HEK293 (cell line): ENCODE measurements at regions not wholly inside any gene's neighbourhood (a gene's known extent, or its start where the extent isn't known, plus 50 kb on each side); places are given as distances from the start of the nearest gene placed in this dataset.

Source experiments
- CTCF ChIA-PET: fragments of 350-600 bp; formaldehyde crosslinking; extraction: SDS; loops from one replicate; lab custom pipeline; 2021; ENCODE audit warnings: antibody characterized with exemption; lab: Yijun Ruan, JAX
- POLR2A ChIA-PET: fragments of 300-600 bp; formaldehyde crosslinking; extraction: SDS; loops from one replicate; lab custom pipeline; 2020; ENCODE audit warnings: antibody characterized with exemption, inconsistent platforms; lab: Yijun Ruan, JAX
- H3K27ac ChIP-seq: fragments of 200-500 bp; sonication (Bioruptor generic); 2 replicates; pipeline ENCODE4 v1.5.1; 2014; ENCODE audit warnings: low read depth, low read length, control low read depth, inconsistent platforms; ENCODE audit errors: extremely low read depth
- H3K36me3 ChIP-seq, 2 experiments: fragments of 200-500 bp in 1 of 2; sonication (Bioruptor generic) in 1 of 2; 1 replicate in 1 of 2; 2 replicates in 1 of 2; pipeline ENCODE4 v1.5.1; 2014 to 2017; ENCODE audit warnings: inconsistent platforms in 2 of 2, low read length in 2 of 2; ENCODE audit not compliant: control insufficient read depth in 2 of 2, insufficient read depth in 1 of 2
- H3K4me1 ChIP-seq: fragments of 200-500 bp; sonication (Bioruptor generic); 2 replicates; pipeline ENCODE4 v1.5.1; 2014; ENCODE audit warnings: mild to moderate bottlenecking, low read length, inconsistent platforms; ENCODE audit not compliant: control insufficient read depth, insufficient read depth
- H3K4me3 ChIP-seq: 2 replicates; pipeline ENCODE4 v1.5.1; 2011; ENCODE audit warnings: low read depth, mild to moderate bottlenecking, control low read depth, low read length, moderate library complexity
- H3K9me3 ChIP-seq: fragments of 200-500 bp; sonication (Bioruptor generic); 2 replicates; pipeline ENCODE4 v1.5.1; 2014; ENCODE audit warnings: low read depth, low read length, inconsistent platforms; ENCODE audit not compliant: control insufficient read depth, insufficient read depth
- AEBP2 ChIP-seq: fragments of 450-650 bp; formaldehyde crosslinking; IDR thresholded peaks from 2 replicates; pipeline ENCODE4 v1.5.1; 2016; ENCODE audit warnings: missing biosample characterization, missing genetic modification characterization, borderline replicate concordance
- BCL11B ChIP-seq: fragments of 450-650 bp; formaldehyde crosslinking; IDR thresholded peaks from 2 replicates; pipeline ENCODE4 v1.5.1; 2016; ENCODE audit warnings: low read depth, missing biosample characterization, missing genetic modification characterization
- HIC1 ChIP-seq: fragments of 450-650 bp; formaldehyde crosslinking; IDR thresholded peaks from 2 replicates; pipeline ENCODE4 v1.5.1; 2016; ENCODE audit warnings: missing biosample characterization, missing genetic modification characterization
- IKZF3 ChIP-seq: fragments of 450-650 bp; IDR thresholded peaks from 2 replicates; pipeline ENCODE4 v1.5.0; 2018; ENCODE audit warnings: missing biosample characterization, mild to moderate bottlenecking, missing genetic modification characterization, moderate library complexity
- KLF16 ChIP-seq: fragments of 450-650 bp; formaldehyde crosslinking; IDR thresholded peaks from 2 replicates; pipeline ENCODE4 v1.5.1; 2017; ENCODE audit warnings: missing biosample characterization, missing genetic modification characterization
- OSR2 ChIP-seq: fragments of 450-650 bp; formaldehyde crosslinking; IDR thresholded peaks from 2 replicates; pipeline ENCODE4 v1.5.1; 2016; ENCODE audit warnings: missing biosample characterization, missing genetic modification characterization
- PRDM6 ChIP-seq: fragments of 450-650 bp; formaldehyde crosslinking; IDR thresholded peaks from 2 replicates; pipeline ENCODE4 v1.5.1; 2017; ENCODE audit warnings: missing biosample characterization, missing genetic modification characterization
- SCRT2 ChIP-seq: fragments of 450-650 bp; formaldehyde crosslinking; IDR thresholded peaks from 2 replicates; pipeline ENCODE4 v1.5.1; 2016; ENCODE audit warnings: missing biosample characterization, missing genetic modification characterization
- TRIM28 ChIP-seq: IDR thresholded peaks from 2 replicates; pipeline ENCODE4 v1.6.1; 2011; ENCODE audit warnings: low read length, control low read depth, borderline replicate concordance
- ZBTB17 ChIP-seq: fragments of 450-650 bp; formaldehyde crosslinking; IDR thresholded peaks from 2 replicates; pipeline ENCODE4 v1.5.1; 2016; ENCODE audit warnings: missing biosample characterization, missing genetic modification characterization
- ZBTB8A ChIP-seq: fragments of 450-650 bp; formaldehyde crosslinking; IDR thresholded peaks from 2 replicates; pipeline ENCODE4 v1.5.1; 2016; ENCODE audit warnings: missing biosample characterization, missing genetic modification characterization
- ZEB2 ChIP-seq: fragments of 450-650 bp; formaldehyde crosslinking; IDR thresholded peaks from 2 replicates; pipeline ENCODE4 v1.5.1; 2016; ENCODE audit warnings: missing biosample characterization, missing genetic modification characterization
- ZFP41 ChIP-seq: fragments of 450-650 bp; formaldehyde crosslinking; IDR thresholded peaks from 2 replicates; pipeline ENCODE4 v1.5.1; 2016; ENCODE audit warnings: missing biosample characterization, missing genetic modification characterization, borderline replicate concordance
- ZNF175 ChIP-seq: fragments of 450-650 bp; formaldehyde crosslinking; IDR thresholded peaks from 2 replicates; pipeline ENCODE4 v1.5.1; 2016; ENCODE audit warnings: missing biosample characterization, missing genetic modification characterization
- ZNF354C ChIP-seq: fragments of 450-650 bp; formaldehyde crosslinking; IDR thresholded peaks from 2 replicates; pipeline ENCODE4 v1.5.1; 2016; ENCODE audit warnings: missing biosample characterization, missing genetic modification characterization, low read depth, borderline replicate concordance
- ZNF366 ChIP-seq: fragments of 450-650 bp; formaldehyde crosslinking; conservative IDR thresholded peaks from 2 replicates; pipeline ENCODE4 v1.5.1; 2016; ENCODE audit warnings: missing biosample characterization, missing genetic modification characterization
- ZNF391 ChIP-seq: fragments of 450-650 bp; formaldehyde crosslinking; IDR thresholded peaks from 2 replicates; pipeline ENCODE4 v1.5.1; 2016; ENCODE audit warnings: low read depth, missing biosample characterization, missing genetic modification characterization, borderline replicate concordance
- ZNF394 ChIP-seq: fragments of 450-650 bp; formaldehyde crosslinking; IDR thresholded peaks from 2 replicates; pipeline ENCODE4 v1.5.1; 2016; ENCODE audit warnings: missing biosample characterization, missing genetic modification characterization, mild to moderate bottlenecking, moderate library complexity, borderline replicate concordance
- ZNF544 ChIP-seq: fragments of 450-650 bp; formaldehyde crosslinking; IDR thresholded peaks from 2 replicates; pipeline ENCODE4 v1.5.0; 2017; ENCODE audit warnings: missing biosample characterization, missing genetic modification characterization
- ZNF580 ChIP-seq: fragments of 450-650 bp; formaldehyde crosslinking; IDR thresholded peaks from 2 replicates; pipeline ENCODE4 v1.5.1; 2016; ENCODE audit warnings: missing biosample characterization, missing genetic modification characterization
- ZNF626 ChIP-seq: fragments of 450-650 bp; sonication (Bioruptor Pico); formaldehyde crosslinking; IDR thresholded peaks from 2 replicates; pipeline ENCODE4 v1.5.1; 2018; ENCODE audit warnings: missing biosample characterization, missing genetic modification characterization, inconsistent platforms
- ZNF654 ChIP-seq: fragments of 450-650 bp; formaldehyde crosslinking; IDR thresholded peaks from 2 replicates; pipeline ENCODE4 v1.5.1; 2016; ENCODE audit warnings: low read depth, missing biosample characterization, missing genetic modification characterization
- ZNF843 ChIP-seq: fragments of 450-650 bp; formaldehyde crosslinking; IDR thresholded peaks from 2 replicates; pipeline ENCODE4 v1.5.1; 2016; ENCODE audit warnings: missing biosample characterization, missing genetic modification characterization

- TF ChIP-seq ZNF544 (tag by site-specific recombination), result no peak
Measured at GRCh38 chr11:36730761-36731160, 132.7 kb upstream of the RAG2 start (continued).

- H3K27ac ChIP-seq, result no peak overlapping the region
- no peaks in the 10 kb centered on the region for H3K9me3 ChIP-seq
- CTCF ChIA-PET, result interaction anchor here (0.7 to 10.8 kb wide), 5 partner anchors 10 to 27 kb away, joined by 3 to 144 read pairs (median 4); no protein-coding TSS in a partner anchor
- H3K36me3 ChIP-seq, result no peaks in the 10 kb centered on the region
- POLR2A ChIA-PET, result no interaction called here
- no peaks in the 10 kb centered on the region for H3K4me1 ChIP-seq
- H3K4me3 ChIP-seq, result no peak overlapping the region
- TF ChIP-seq IKZF3 (tag by site-specific recombination) (peak; percentile 55; the same call in 1 of the 2 replicates), ZBTB17 (peak; percentile 44; the same call in 1 of the 2 replicates), AEBP2 (tag by site-specific recombination) (no peak), TRIM28 (no peak), ZNF654 (0 out of 2 replicates have a peak, but pooled peaks have one; percentile 2), BCL11B (tag by site-specific recombination) (peak; percentile 65; the same call in 1 of the 2 replicates), ZNF354C (no peak), OSR2 (tag by site-specific recombination) (peak; percentile 60), ZNF175 (tag by site-specific recombination) (no peak), SCRT2 (no peak), ZNF843 (tag by site-specific recombination) (peak; percentile 79), ZNF366 (tag by site-specific recombination) (0 out of 2 replicates have a peak, but pooled peaks have one; percentile 19), ZBTB8A (tag by site-specific recombination) (no peak), ZNF580 (tag by site-specific recombination) (no peak), ZFP41 (tag by site-specific recombination) (no peak), ZNF394 (tag by site-specific recombination) (no peak), KLF16 (tag by site-specific recombination) (no peak), ZEB2 (tag by site-specific recombination) (peak; percentile 53; the same call in 1 of the 2 replicates), ZNF391 (tag by site-specific recombination) (no peak), HIC1 (tag by site-specific recombination) (no peak), ZNF626 (tag by site-specific recombination) (no peak), PRDM6 (tag by site-specific recombination) (peak; percentile 89)
- TF ChIP-seq, all 188 proteins: peak for 9
Measured at GRCh38 chr11:36729825-36730224, 131.8 kb upstream of the RAG2 start.
